GM10266 (cell line): ENCODE measurements at regions not wholly inside any gene's neighbourhood (a gene's known extent, or its start where the extent isn't known, plus 50 kb on each side); places are given as distances from the start of the nearest gene placed in this dataset.

Experiments
- DNase-seq: peaks from one replicate; pipeline ENCODE4 v3.0.0; 2012; ENCODE audit errors: extremely low spot score
- CTCF ChIP-seq: IDR thresholded peaks from 2 replicates; pipeline ENCODE4 v1.5.1; 2012; ENCODE audit warnings: mild to moderate bottlenecking, low read depth; ENCODE audit not compliant: control insufficient read depth, insufficient read depth; ENCODE audit errors: missing control alignments

- no peak for TF ChIP-seq CTCF
Observed at GRCh38 chr6:169052462-169052861, 201.2 kb downstream of the THBS2 start.

GRCh38 chr6:169051371-169051770, 202.3 kb downstream of the THBS2 start:
- TF ChIP-seq CTCF, result no peak
- DNase-seq, result no peak

More at GRCh38 chr6:169052462-169052861, 201.2 kb downstream of the THBS2 start:
- DNase-seq, result no peak

- DNase-seq, result no peak
- TF ChIP-seq CTCF, result no peak
Observed at GRCh38 chr6:169048865-169049205, 204.8 kb downstream of the THBS2 start.

- DNase-seq, result no peak
- TF ChIP-seq CTCF, result no peak
Observed at GRCh38 chr6:169048185-169048864, 205.3 kb downstream of the THBS2 start.

- DNase-seq, result no peak
- TF ChIP-seq CTCF, result no peak
Observed at GRCh38 chr6:169047345-169047744, 206.3 kb downstream of the THBS2 start.

- DNase-seq, result no peak
- TF ChIP-seq CTCF, result no peak
Observed at GRCh38 chr6:169046483-169047192, 207.0 kb downstream of the THBS2 start.

GRCh38 chr6:169046021-169046420, 207.6 kb downstream of the THBS2 start:
- no peak for TF ChIP-seq CTCF
- DNase-seq, result no peak
